HG03097 (cell line): ENCODE measurements at regions not wholly inside any gene's neighbourhood (a gene's known extent, or its start where the extent isn't known, plus 50 kb on each side); places are given as distances from the start of the nearest gene placed in this dataset.

Experiments
- ATAC-seq: cut with Tn5 transposase; IDR thresholded peaks from one replicate; pipeline ENCODE4 v1.9.1; 2021; ENCODE audit not compliant: unreplicated experiment, low FRiP score

- no peak for ATAC-seq
These were observed 1730.7 kb upstream of the FLRT2 start for GRCh38 chr14:83799233-83799632.

- ATAC-seq, result no peak
These were observed 1715.0 kb upstream of the FLRT2 start for GRCh38 chr14:83814896-83815295.

GRCh38 chr14:83816761-83817160 lies 1713.2 kb upstream of the FLRT2 start:
- no peak for ATAC-seq

- ATAC-seq, result no peak
These were observed 1704.1 kb upstream of the FLRT2 start for GRCh38 chr14:83825843-83826242.

GRCh38 chr14:83826838-83827237 lies 1703.1 kb upstream of the FLRT2 start:
- no peak for ATAC-seq

GRCh38 chr14:83827383-83827782 lies 1702.6 kb upstream of the FLRT2 start:
- ATAC-seq, result no peak

- no peak for ATAC-seq
These were observed 1701.5 kb upstream of the FLRT2 start for GRCh38 chr14:83828406-83828805.

GRCh38 chr14:83830316-83830715 lies 1699.6 kb upstream of the FLRT2 start:
- ATAC-seq, result no peak

- ATAC-seq, result no peak
These were observed 1691.7 kb upstream of the FLRT2 start for GRCh38 chr14:83838226-83838625.

GRCh38 chr14:83842547-83842946 lies 1687.4 kb upstream of the FLRT2 start:
- ATAC-seq, result no peak

GRCh38 chr14:83847102-83847501 lies 1682.8 kb upstream of the FLRT2 start:
- no peak for ATAC-seq

GRCh38 chr14:83850092-83850491 lies 1679.9 kb upstream of the FLRT2 start:
- no peak for ATAC-seq

- no peak for ATAC-seq
These were observed 1673.6 kb upstream of the FLRT2 start for GRCh38 chr14:83856334-83856733.

GRCh38 chr14:83860631-83861155 lies 1669.3 kb upstream of the FLRT2 start:
- ATAC-seq, result no peak

- no peak for ATAC-seq
These were observed 1666.7 kb upstream of the FLRT2 start for GRCh38 chr14:83863042-83863774.

GRCh38 chr14:83864106-83864505 lies 1665.8 kb upstream of the FLRT2 start:
- ATAC-seq, result no peak

- no peak for ATAC-seq
These were observed 1662.2 kb upstream of the FLRT2 start for GRCh38 chr14:83867566-83868225.

- no peak for ATAC-seq
These were observed 1659.2 kb upstream of the FLRT2 start for GRCh38 chr14:83870546-83871270.

GRCh38 chr14:83873669-83874068 lies 1656.3 kb upstream of the FLRT2 start:
- ATAC-seq, result no peak

- no peak for ATAC-seq
These were observed 1655.3 kb upstream of the FLRT2 start for GRCh38 chr14:83874662-83875061.

GRCh38 chr14:83883732-83884131 lies 1646.2 kb upstream of the FLRT2 start:
- ATAC-seq, result no peak
